ENCODE measurements at regions not wholly inside any gene's neighbourhood (a gene's known extent, or its start where the extent isn't known, plus 50 kb on each side); places are given as distances from the start of the nearest gene placed in this dataset.
"Not testable (repeated sequence)": the region's sequence is repeated elsewhere in the genome, so short reads cannot be mapped to it uniquely, and the experiment has no call there.

DNA sequence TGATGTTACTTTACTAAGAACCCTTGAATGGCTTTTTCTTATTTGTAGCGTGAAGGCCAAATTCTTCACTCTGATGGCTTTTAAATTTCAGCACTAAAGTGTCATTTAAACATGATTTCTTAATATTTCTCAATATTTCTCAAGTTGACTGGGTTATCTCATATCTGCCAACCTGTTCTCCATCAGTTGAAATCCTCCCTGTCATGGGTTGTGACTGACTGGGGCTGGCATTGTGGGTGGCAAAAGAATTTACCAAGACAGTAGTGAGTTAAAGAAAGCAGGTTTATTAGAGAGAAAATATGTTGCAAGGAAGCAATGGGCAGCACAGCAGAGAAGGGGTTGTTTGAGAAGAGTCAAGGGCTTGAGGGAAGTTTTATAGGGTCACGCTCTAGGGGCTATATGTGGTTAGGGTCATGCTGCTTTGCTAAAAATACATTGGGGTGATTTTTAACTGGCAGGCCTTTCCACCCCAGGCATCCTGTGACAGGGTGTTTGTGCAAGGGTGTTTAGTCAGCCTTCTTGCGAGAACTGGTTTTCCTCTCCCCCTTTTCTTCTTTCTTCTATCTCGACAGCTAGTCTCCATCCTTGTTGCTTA, 232.8 kb upstream of the SEL1L start:
- CTCF ChIA-PET, result no interaction called here

DNA sequence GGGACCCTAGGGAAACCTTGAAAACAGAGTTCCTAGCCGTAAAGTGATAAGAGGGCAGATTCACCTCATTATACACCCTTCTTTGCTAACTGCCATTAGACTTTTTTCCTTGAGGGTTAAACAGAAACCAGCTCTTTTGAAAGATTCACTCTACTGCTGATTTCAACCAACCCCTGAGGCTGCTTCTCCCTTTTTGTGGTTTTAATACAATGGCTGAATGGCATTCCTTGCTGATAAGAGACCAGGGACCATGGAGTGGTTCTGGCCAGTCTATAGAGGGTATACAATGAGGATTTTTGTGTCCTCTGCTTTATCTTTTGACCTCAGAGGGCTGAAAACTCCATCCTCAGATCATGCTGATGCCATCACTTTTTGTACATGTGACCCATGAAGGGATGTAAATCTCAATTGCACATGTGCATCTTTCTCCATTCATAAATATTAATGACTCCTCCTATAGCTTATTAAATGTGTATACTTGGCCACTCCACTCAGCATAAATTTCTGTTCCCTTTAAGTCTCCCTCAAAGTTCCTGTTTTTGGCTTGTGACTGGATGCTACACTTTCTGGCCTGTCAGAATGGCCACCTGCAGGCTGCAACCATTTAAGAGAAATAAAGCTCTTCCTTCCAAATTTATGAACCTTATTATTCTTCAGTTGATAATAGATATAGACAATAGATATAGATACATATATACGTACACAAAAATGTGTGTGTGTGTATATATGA, 233.8 kb upstream of the SEL1L start:
- Mint-ChIP-seq H3K36me3 (no peaks in the 10 kb centered on the region), H3K27me3 (peaks cover 0 to 3% (median 0%) of the 10 kb centered on the region in 5 donors), H3K9me3 (peaks cover 0 to 4% (median 0%) of the 10 kb centered on the region in 11 donors), H3K4me3 (no peak overlapping the region), H3K27ac (no peak overlapping the region), H3K4me1 (no peaks in the 10 kb centered on the region)
- ATAC-seq (peak; percentile 52), DNase-seq (no peak)
- POLR2A ChIA-PET, result no interaction called here
- CTCF ChIA-PET, result no interaction called here
- Histone ChIP-seq H3K36me3 (ENCODE audit: control insufficient read depth in 2 of 3, insufficient read depth in 3 of 3, low read length in 3 of 3) (no peaks in the 10 kb centered on the region), H3K9me3 (ENCODE audit: control insufficient read depth in 2 of 3, low read length in 3 of 3) (no peaks in the 10 kb centered on the region), H3K27ac (ENCODE audit: low read depth, low read length) (no peak overlapping the region), H3K27me3 (ENCODE audit: control insufficient read depth in 2 of 2, insufficient read depth in 2 of 2, low read length in 2 of 2) (no peaks in the 10 kb centered on the region), H3K4me1 (ENCODE audit: control insufficient read depth in 2 of 2, insufficient read depth in 2 of 2, low read length in 2 of 2) (no peaks in the 10 kb centered on the region), H3K4me3 (ENCODE audit: low read length) (no peak overlapping the region)
- intact Hi-C loops (cut with micrococcal nuclease), result no loop called here

More for the DNA sequence above, 232.8 kb upstream of the SEL1L start:
- ATAC-seq (no peak), DNase-seq (no peak)
- H3K4me1 Mint-ChIP-seq, result no peaks in the 10 kb centered on the region
- no peak overlapping the region for H3K27ac ChIP-seq (ENCODE audit: low read depth, low read length)
- no peaks in the 10 kb centered on the region for H3K27me3 ChIP-seq (ENCODE audit: control insufficient read depth in 2 of 2, insufficient read depth in 2 of 2, low read length in 2 of 2)
- intact Hi-C loops (cut with micrococcal nuclease), result no loop called here
- no peaks in the 10 kb centered on the region for H3K9me3 ChIP-seq (ENCODE audit: control insufficient read depth in 2 of 3, low read length in 3 of 3)
- H3K9me3 Mint-ChIP-seq, result peaks cover 0 to 4% (median 0%) of the 10 kb centered on the region in 11 donors
- no peaks in the 10 kb centered on the region for H3K4me1 ChIP-seq (ENCODE audit: control insufficient read depth in 2 of 2, insufficient read depth in 2 of 2, low read length in 2 of 2)
- POLR2A ChIA-PET, result no interaction called here
- no peaks in the 10 kb centered on the region for H3K36me3 Mint-ChIP-seq
- no peak overlapping the region for H3K27ac Mint-ChIP-seq
- peaks cover 0 to 3% (median 0%) of the 10 kb centered on the region in 5 donors for H3K27me3 Mint-ChIP-seq
- H3K4me3 ChIP-seq (ENCODE audit: low read length), result no peak overlapping the region
- no peaks in the 10 kb centered on the region for H3K36me3 ChIP-seq (ENCODE audit: control insufficient read depth in 2 of 3, insufficient read depth in 3 of 3, low read length in 3 of 3)
- H3K4me3 Mint-ChIP-seq, result no peak overlapping the region

DNA sequence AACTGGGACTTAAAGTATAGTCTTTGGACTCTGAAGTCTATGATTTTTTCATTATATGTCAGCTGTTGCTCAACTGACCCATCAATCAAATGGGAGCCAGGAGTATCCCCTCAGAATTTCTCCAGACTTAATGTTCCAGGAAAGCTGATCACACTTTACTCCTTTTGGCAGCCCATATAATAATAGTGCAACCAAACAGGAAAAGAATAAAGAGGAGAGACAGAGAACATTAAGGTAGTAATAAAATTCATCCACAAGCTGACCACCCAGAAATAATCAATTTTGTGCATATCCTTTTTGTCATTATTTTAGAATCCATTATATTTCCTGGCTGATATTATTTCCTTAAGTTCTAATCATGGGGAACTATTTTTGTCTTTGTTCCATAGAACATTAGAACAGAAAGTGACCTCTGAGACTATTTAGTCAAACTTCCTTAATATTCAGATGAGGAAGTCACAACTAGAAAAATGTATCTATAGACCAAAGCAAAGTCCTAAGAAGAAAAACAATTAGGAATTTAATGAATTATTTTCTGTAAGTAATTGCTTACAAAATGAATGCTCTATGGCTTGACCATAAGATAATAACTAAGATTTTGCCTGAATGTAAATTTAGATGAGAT, 238.1 kb upstream of the SEL1L start:
- H3K9me3 ChIP-seq (ENCODE audit: control insufficient read depth in 2 of 3, low read length in 3 of 3), result no peaks in the 10 kb centered on the region

DNA sequence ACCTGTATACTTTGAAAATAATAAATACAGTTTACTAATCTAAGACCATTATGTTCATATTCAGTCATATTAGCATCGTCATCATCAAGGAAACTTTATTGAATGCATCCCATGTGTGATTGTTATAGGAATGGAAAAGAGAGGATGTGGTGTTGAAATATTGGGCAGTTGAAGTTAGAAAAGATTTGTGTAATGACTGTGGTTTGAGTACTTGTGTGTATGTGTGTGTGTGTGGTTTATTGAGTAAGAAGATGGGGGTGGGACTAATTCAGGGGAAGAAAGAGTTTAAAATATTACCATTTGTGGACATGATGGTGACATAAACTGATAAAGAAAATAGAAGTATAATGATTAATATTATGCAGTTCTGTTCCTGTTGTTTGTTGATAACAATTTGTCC, 238.7 kb upstream of the SEL1L start:
- CTCF ChIA-PET, result no interaction called here
- Histone ChIP-seq H3K4me1 (ENCODE audit: control insufficient read depth in 2 of 2, insufficient read depth in 2 of 2, low read length in 2 of 2) (no peaks in the 10 kb centered on the region), H3K27me3 (ENCODE audit: control insufficient read depth in 2 of 2, insufficient read depth in 2 of 2, low read length in 2 of 2) (no peaks in the 10 kb centered on the region), H3K27ac (ENCODE audit: low read depth, low read length) (no peak overlapping the region), H3K9me3 (ENCODE audit: control insufficient read depth in 2 of 3, low read length in 3 of 3) (no peaks in the 10 kb centered on the region), H3K4me3 (ENCODE audit: low read length) (no peak overlapping the region), H3K36me3 (ENCODE audit: control insufficient read depth in 2 of 3, insufficient read depth in 3 of 3, low read length in 3 of 3) (no peaks in the 10 kb centered on the region)
- Mint-ChIP-seq H3K4me1 (no peaks in the 10 kb centered on the region), H3K36me3 (no peaks in the 10 kb centered on the region), H3K27ac (no peak overlapping the region), H3K27me3 (no peaks in the 10 kb centered on the region), H3K9me3 (peaks cover 0 to 3% (median 0%) of the 10 kb centered on the region in 11 donors), H3K4me3 (no peak overlapping the region)
- ATAC-seq (no peak), DNase-seq (no peak)
- intact Hi-C loops (cut with micrococcal nuclease), result no loop called here
- POLR2A ChIA-PET, result no interaction called here

More for the DNA sequence above, 238.1 kb upstream of the SEL1L start:
- no peak overlapping the region for H3K27ac ChIP-seq (ENCODE audit: low read depth, low read length)
- H3K4me1 ChIP-seq (ENCODE audit: control insufficient read depth in 2 of 2, insufficient read depth in 2 of 2, low read length in 2 of 2), result no peaks in the 10 kb centered on the region
- Mint-ChIP-seq H3K4me1 (no peaks in the 10 kb centered on the region), H3K27me3 (no peaks in the 10 kb centered on the region), H3K27ac (no peak overlapping the region), H3K9me3 (peaks cover 0 to 7% (median 0%) of the 10 kb centered on the region in 11 donors), H3K36me3 (no peaks in the 10 kb centered on the region), H3K4me3 (no peak overlapping the region)
- POLR2A ChIA-PET, result no interaction called here
- no peak for DNase-seq
- CTCF ChIA-PET, result no interaction called here
- no peak overlapping the region for H3K4me3 ChIP-seq (ENCODE audit: low read length)
- no peaks in the 10 kb centered on the region for H3K27me3 ChIP-seq (ENCODE audit: control insufficient read depth in 2 of 2, insufficient read depth in 2 of 2, low read length in 2 of 2)
- H3K36me3 ChIP-seq (ENCODE audit: control insufficient read depth in 2 of 3, insufficient read depth in 3 of 3, low read length in 3 of 3), result no peaks in the 10 kb centered on the region
- ATAC-seq, result no peak
- intact Hi-C loops (cut with micrococcal nuclease), result no loop called here

DNA sequence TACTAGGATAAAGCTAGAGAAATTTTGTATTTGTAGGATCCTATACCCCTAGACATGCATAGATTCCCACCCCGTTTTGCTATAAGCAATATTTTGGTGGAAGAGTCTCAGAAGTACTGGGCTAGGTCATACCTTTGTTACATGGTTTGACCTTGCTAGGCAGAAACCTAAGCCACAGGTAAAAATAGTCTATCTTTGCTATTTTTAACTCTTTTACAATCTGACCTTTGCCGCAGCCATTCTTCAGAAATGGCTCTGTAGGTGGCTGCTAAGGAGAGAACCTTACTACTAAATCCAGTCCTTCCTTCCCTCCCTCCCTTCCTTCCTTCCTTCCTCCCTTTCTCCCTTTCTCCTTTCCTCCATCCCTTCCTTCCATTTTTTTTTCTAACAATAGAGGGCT, 242.9 kb upstream of the SEL1L start:
- H3K9me3 Mint-ChIP-seq, result peaks cover 0 to 18% (median 0%) of the 10 kb centered on the region in 11 donors
- Histone ChIP-seq H3K4me3 (ENCODE audit: low read length) (no peak overlapping the region), H3K9me3 (ENCODE audit: control insufficient read depth in 2 of 3, low read length in 3 of 3) (no peaks in the 10 kb centered on the region), H3K27me3 (ENCODE audit: control insufficient read depth in 2 of 2, insufficient read depth in 2 of 2, low read length in 2 of 2) (no peaks in the 10 kb centered on the region), H3K4me1 (ENCODE audit: control insufficient read depth in 2 of 2, insufficient read depth in 2 of 2, low read length in 2 of 2) (no peaks in the 10 kb centered on the region), H3K27ac (ENCODE audit: low read depth, low read length) (no peak overlapping the region), H3K36me3 (ENCODE audit: control insufficient read depth in 2 of 3, insufficient read depth in 3 of 3, low read length in 3 of 3) (no peaks in the 10 kb centered on the region)
- H3K27ac Mint-ChIP-seq, result no peak overlapping the region
- no peaks in the 10 kb centered on the region for H3K27me3 Mint-ChIP-seq
- no peaks in the 10 kb centered on the region for H3K36me3 Mint-ChIP-seq
- DNase-seq (no peak), ATAC-seq (no peak)
- ChIA-PET CTCF (no interaction called here), POLR2A (no interaction called here)
- intact Hi-C loops (cut with micrococcal nuclease), result no loop called here
- H3K4me3 Mint-ChIP-seq, result no peak overlapping the region
- H3K4me1 Mint-ChIP-seq, result no peaks in the 10 kb centered on the region

DNA sequence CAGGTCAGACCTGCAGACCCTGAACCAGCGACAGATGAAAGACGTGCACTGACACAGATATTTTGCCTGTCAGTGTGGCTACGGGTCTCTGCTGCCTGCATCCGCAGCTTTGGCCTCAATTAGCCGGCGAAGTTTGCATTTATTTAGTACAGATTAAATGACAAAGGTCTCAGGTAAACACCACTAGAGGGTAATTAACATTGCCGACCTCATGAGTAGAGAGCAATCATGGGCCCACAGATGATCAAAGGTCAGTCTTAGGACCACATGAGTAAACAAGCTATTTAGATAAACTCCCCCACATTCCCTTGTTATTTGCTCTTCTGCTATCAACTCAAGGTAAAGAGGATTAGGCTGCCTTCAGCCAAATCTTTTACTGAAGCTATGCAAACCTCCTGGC, 248.1 kb upstream of the SEL1L start:
- H3K9me3 ChIP-seq (ENCODE audit: control insufficient read depth in 2 of 3, low read length in 3 of 3); H3K4me1 ChIP-seq (ENCODE audit: control insufficient read depth in 2 of 2, insufficient read depth in 2 of 2, low read length in 2 of 2); DNase-seq; H3K36me3 Mint-ChIP-seq; POLR2A ChIA-PET; CTCF ChIA-PET; H3K27me3 Mint-ChIP-seq; ATAC-seq; H3K27ac Mint-ChIP-seq; H3K27ac ChIP-seq (ENCODE audit: low read depth, low read length); H3K4me1 Mint-ChIP-seq; H3K27me3 ChIP-seq (ENCODE audit: control insufficient read depth in 2 of 2, insufficient read depth in 2 of 2, low read length in 2 of 2); H3K4me3 ChIP-seq (ENCODE audit: low read length); H3K4me3 Mint-ChIP-seq; H3K36me3 ChIP-seq (ENCODE audit: control insufficient read depth in 2 of 3, insufficient read depth in 3 of 3, low read length in 3 of 3); intact Hi-C loops (cut with micrococcal nuclease): not testable (repeated sequence)
- H3K9me3 Mint-ChIP-seq, result peaks cover 0 to 29% (median 2%) of the 10 kb centered on the region in 11 donors

DNA sequence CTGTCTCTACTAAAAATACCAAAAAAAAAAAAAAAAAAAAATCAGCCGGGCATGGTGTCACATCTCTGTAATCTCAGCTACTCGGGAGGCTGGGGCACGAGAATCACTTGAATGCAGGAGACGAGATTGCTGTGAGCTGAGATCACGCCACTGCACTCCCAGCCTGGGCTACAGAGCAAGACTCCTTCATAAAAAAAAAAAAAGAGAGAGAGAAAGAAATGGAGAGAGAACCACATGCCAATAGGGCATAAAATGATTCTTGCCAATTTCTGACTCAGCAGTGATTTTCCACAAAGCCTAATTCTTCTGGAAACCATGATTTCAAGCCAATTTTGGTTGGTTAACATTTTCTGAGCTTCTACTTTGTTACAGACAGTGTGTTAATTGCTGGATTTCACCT, 250.4 kb upstream of the SEL1L start:
- no peaks in the 10 kb centered on the region for H3K9me3 ChIP-seq (ENCODE audit: control insufficient read depth in 2 of 3, low read length in 3 of 3)
- no peaks in the 10 kb centered on the region for H3K4me1 ChIP-seq (ENCODE audit: control insufficient read depth in 2 of 2, insufficient read depth in 2 of 2, low read length in 2 of 2)
- H3K27me3 ChIP-seq (ENCODE audit: control insufficient read depth in 2 of 2, insufficient read depth in 2 of 2, low read length in 2 of 2), result no peaks in the 10 kb centered on the region
- peaks cover 0 to 4% (median 0%) of the 10 kb centered on the region in 5 donors for H3K36me3 Mint-ChIP-seq
- ATAC-seq (no peak), DNase-seq (no peak)
- H3K27me3 Mint-ChIP-seq, result peaks cover 0 to 5% (median 0%) of the 10 kb centered on the region in 5 donors
- no peaks in the 10 kb centered on the region for H3K36me3 ChIP-seq (ENCODE audit: control insufficient read depth in 2 of 3, insufficient read depth in 3 of 3, low read length in 3 of 3)
- no peaks in the 10 kb centered on the region for H3K4me1 Mint-ChIP-seq
- intact Hi-C loops (cut with micrococcal nuclease), result no loop called here
- no peak overlapping the region for H3K4me3 ChIP-seq (ENCODE audit: low read length)
- no peak overlapping the region for H3K27ac Mint-ChIP-seq
- CTCF ChIA-PET, result no interaction called here
- H3K9me3 Mint-ChIP-seq, result peaks cover 0 to 24% (median 6%) of the 10 kb centered on the region in 11 donors
- POLR2A ChIA-PET, result no interaction called here
- no peak overlapping the region for H3K27ac ChIP-seq (ENCODE audit: low read depth, low read length)
- H3K4me3 Mint-ChIP-seq, result no peak overlapping the region

Data from naive thymus-derived CD4-positive, alpha-beta T cell (primary cell).